Cardiac fibroblast (primary cell): ENCODE measurements at regions not wholly inside any gene's neighbourhood (a gene's known extent, or its start where the extent isn't known, plus 50 kb on each side); places are given as distances from the start of the nearest gene placed in this dataset.
A peak's percentile ranks its signal among the peaks of the same experiment; 100 is the strongest.
"Not testable (repeated sequence)": the region's sequence is repeated elsewhere in the genome, so short reads cannot be mapped to it uniquely, and the experiment has no call there.

Experiments
- DNase-seq, 2 donors: peaks; one replicate each; pipeline versions ENCODE4 v3.0.0 to v3.0.0-alpha.2; 2010; ENCODE audit warnings: low read depth in 2 of 2
- H3K4me3 ChIP-seq, 2 donors: replicated peaks in 1 of 2; 1 replicate in 1 of 2; 2 replicates in 1 of 2; pipeline ENCODE4 v1.5.1; 2011; ENCODE audit warnings: low read depth in 2 of 2, low read length in 2 of 2, mild to moderate bottlenecking in 2 of 2, moderate library complexity in 1 of 2
- TF ChIP-seq, protein P1 (sequence below): IDR thresholded peaks from one replicate; pipeline ENCODE4 v1.5.1; 2011; ENCODE audit warnings: low read depth, mild to moderate bottlenecking, low read length, inconsistent platforms

GRCh38 chr17:64712557-64713351, 50.6 kb upstream of the SMURF2 start:
- H3K4me3 ChIP-seq, result not testable (repeated sequence)
- TF ChIP-seq, protein P1, sequence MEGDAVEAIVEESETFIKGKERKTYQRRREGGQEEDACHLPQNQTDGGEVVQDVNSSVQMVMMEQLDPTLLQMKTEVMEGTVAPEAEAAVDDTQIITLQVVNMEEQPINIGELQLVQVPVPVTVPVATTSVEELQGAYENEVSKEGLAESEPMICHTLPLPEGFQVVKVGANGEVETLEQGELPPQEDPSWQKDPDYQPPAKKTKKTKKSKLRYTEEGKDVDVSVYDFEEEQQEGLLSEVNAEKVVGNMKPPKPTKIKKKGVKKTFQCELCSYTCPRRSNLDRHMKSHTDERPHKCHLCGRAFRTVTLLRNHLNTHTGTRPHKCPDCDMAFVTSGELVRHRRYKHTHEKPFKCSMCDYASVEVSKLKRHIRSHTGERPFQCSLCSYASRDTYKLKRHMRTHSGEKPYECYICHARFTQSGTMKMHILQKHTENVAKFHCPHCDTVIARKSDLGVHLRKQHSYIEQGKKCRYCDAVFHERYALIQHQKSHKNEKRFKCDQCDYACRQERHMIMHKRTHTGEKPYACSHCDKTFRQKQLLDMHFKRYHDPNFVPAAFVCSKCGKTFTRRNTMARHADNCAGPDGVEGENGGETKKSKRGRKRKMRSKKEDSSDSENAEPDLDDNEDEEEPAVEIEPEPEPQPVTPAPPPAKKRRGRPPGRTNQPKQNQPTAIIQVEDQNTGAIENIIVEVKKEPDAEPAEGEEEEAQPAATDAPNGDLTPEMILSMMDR, result peak; percentile 13
- DNase-seq, result peak in 1 of 2 donors; percentile 27
